ENCODE measurements at regions not wholly inside any gene's neighbourhood (a gene's known extent, or its start where the extent isn't known, plus 50 kb on each side); places are given as distances from the start of the nearest gene placed in this dataset.

- H3K4me1 ChIP-seq (replicated peaks in 1 of 4; ENCODE audit: control insufficient read depth in 3 of 4, insufficient read depth in 4 of 4, low read length in 3 of 4) = no peaks in the 10 kb centered on the region
- H4K5ac ChIP-seq (ENCODE audit: insufficient read length, low read depth, low read length) = no peak overlapping the region
- H4K8ac ChIP-seq (ENCODE audit: extremely low read depth, insufficient read depth, low read length) = no peak overlapping the region
- no peak overlapping the region for H2BK15ac ChIP-seq (ENCODE audit: low read length)
- no peaks in the 10 kb centered on the region for H3K36me3 ChIP-seq (ENCODE audit: control insufficient read depth in 2 of 4, insufficient read depth in 4 of 4, low read length in 3 of 4)
- no peak overlapping the region for H4K91ac ChIP-seq (replicated peaks; ENCODE audit: insufficient read length, low read length)
- H2BK5ac ChIP-seq (ENCODE audit: low read depth, low read length) = no peak overlapping the region
- H3K23ac ChIP-seq (ENCODE audit: insufficient read length) = no peak overlapping the region
- H4K20me1 ChIP-seq (replicated peaks in 1 of 2; ENCODE audit: control insufficient read depth in 1 of 2, insufficient read depth in 2 of 2, low read length in 2 of 2) = no peaks in the 10 kb centered on the region
- H3K27me3 ChIP-seq (replicated peaks in 1 of 4; ENCODE audit: control insufficient read depth in 3 of 4, extremely low read depth in 1 of 4, insufficient read depth in 3 of 4, low read length in 3 of 4) = no peaks in the 10 kb centered on the region
- H2BK20ac ChIP-seq (ENCODE audit: low read length) = no peak overlapping the region
- H3K4me2 ChIP-seq (ENCODE audit: insufficient read depth in 1 of 2, low read depth in 2 of 2, low read length in 2 of 2) = no peak overlapping the region
- no peaks in the 10 kb centered on the region for H3K79me2 ChIP-seq (ENCODE audit: control insufficient read depth in 1 of 2, insufficient read depth in 2 of 2, low read length in 2 of 2)
- no peak overlapping the region for H2BK12ac ChIP-seq (ENCODE audit: low read depth, low read length)
- H3K9ac ChIP-seq (replicated peaks in 1 of 4; ENCODE audit: extremely low read depth in 1 of 4, low read depth in 3 of 4, low read length in 3 of 4) = no peak overlapping the region
- no peaks in the 10 kb centered on the region for H3K23me2 ChIP-seq (ENCODE audit: low read depth, low read length)
- no peak overlapping the region for H2BK120ac ChIP-seq (replicated peaks; ENCODE audit: low read depth, low read length)
- no peak overlapping the region for H2AFZ ChIP-seq (ENCODE audit: low read length)
- H3K56ac ChIP-seq (replicated peaks; ENCODE audit: insufficient read length, low read depth, low read length) = no peak overlapping the region
- 88% methylated on average over 3 of the region's 3 CpGs; no CpG with 5 or more reads in 1 of the 2 experiments for WGBS, 2 experiments (ENCODE audit: extremely low coverage in 1 of 2, insufficient coverage in 1 of 2, insufficient read length in 1 of 2, insufficient replicate concordance in 2 of 2, low coverage in 1 of 2, low lambda C conversion rate in 2 of 2, missing lambda C conversion rate in 1 of 2)
- H3K79me1 ChIP-seq (ENCODE audit: low read depth, low read length) = no peaks in the 10 kb centered on the region
- H3K18ac ChIP-seq (ENCODE audit: extremely low read depth, low read length) = no peak overlapping the region
- H3K4me3 ChIP-seq (ENCODE audit: extremely low read depth in 1 of 4, insufficient read depth in 2 of 4, low read depth in 3 of 4, low read length in 4 of 4) = no peak overlapping the region
- no peak for FAIRE-seq
- H3K14ac ChIP-seq (ENCODE audit: insufficient read length) = no peak overlapping the region
- no peak overlapping the region for H3K27ac ChIP-seq (ENCODE audit: low read depth, low read length)
- CTCF ChIA-PET (ENCODE audit: partially characterized antibody) = no interaction called here
- H2AK5ac ChIP-seq (ENCODE audit: low read depth, low read length) = no peak overlapping the region
- DNase-seq (ENCODE audit: low read depth in 1 of 2, low spot score in 2 of 2) = no peak
- H3K9me3 ChIP-seq (ENCODE audit: insufficient read depth in 2 of 2, low read depth in 1 of 2, low read length in 1 of 2) = 0 out of 4 replicates have a peak, but pooled peaks cover 0 to 2% of the 10 kb centered on the region in 2 experiments
- no peak overlapping the region for H3K4ac ChIP-seq (replicated peaks; ENCODE audit: insufficient read length, low read depth, low read length)
- POLR2A ChIA-PET (ENCODE audit: partially characterized antibody) = no interaction called here
- no peak for TF ChIP-seq POLR2AphosphoS5 (IDR thresholded peaks at IDR 0.05; ENCODE audit: low read depth, low read length)
- TF ChIP-seq GABPA (IDR thresholded peaks at IDR 0.05; ENCODE audit: borderline replicate concordance, insufficient read depth, low read length) = no peak
Observed at GRCh38 chr2:33791625-33792024, 192.5 kb upstream of the FAM98A start.

Data from H1 (cell line).